ENCODE measurements at regions not wholly inside any gene's neighbourhood (a gene's known extent, or its start where the extent isn't known, plus 50 kb on each side); places are given as distances from the start of the nearest gene placed in this dataset.

GRCh38 chr22:48700566-48701295, 1126.9 kb downstream of the BRD1 start (continued):
- TF ChIP-seq USF2 (IDR thresholded peaks at IDR 0.05; ENCODE audit: low read depth, low read length) (no peak), USF2 (CRISPR knock-in tag; IDR thresholded peaks at IDR 0.05; ENCODE audit: borderline replicate concordance) (no peak), ZNF317 (CRISPR knock-in tag; IDR thresholded peaks at IDR 0.05) (no peak), HOXA3 (CRISPR knock-in tag; IDR thresholded peaks at IDR 0.05) (peak; percentile 80; the same call in 1 of the 2 replicates), ZMAT5 (CRISPR knock-in tag; IDR thresholded peaks at IDR 0.05; ENCODE audit: borderline replicate concordance, low read depth) (no peak), ZNF792 (CRISPR knock-in tag; IDR thresholded peaks at IDR 0.05) (no peak), TFAP4 (IDR thresholded peaks at IDR 0.05; ENCODE audit: borderline replicate concordance, low read depth) (peak; percentile 54; the same call in 1 of the 2 replicates), SETDB1 (CRISPR knock-in tag; IDR thresholded peaks at IDR 0.05; ENCODE audit: borderline replicate concordance) (no peak), SUZ12 (IDR thresholded peaks at IDR 0.05; ENCODE audit: low read depth, low read length) (no peak), NFE2L1 (CRISPR knock-in tag; IDR thresholded peaks at IDR 0.05; ENCODE audit: borderline replicate concordance) (no peak), GMEB1 (CRISPR knock-in tag; IDR thresholded peaks at IDR 0.05; ENCODE audit: borderline replicate concordance) (no peak), ZBTB37 (CRISPR knock-in tag; IDR thresholded peaks at IDR 0.05) (peak; percentile 46; the same call in 1 of the 2 replicates), DPF2 (CRISPR knock-in tag; IDR thresholded peaks at IDR 0.05; ENCODE audit: borderline replicate concordance, low read depth) (no peak)

Data from HepG2 (cell line).